Putamen (tissue), 1 donor: ENCODE measurements at regions not wholly inside any gene's neighbourhood (a gene's known extent, or its start where the extent isn't known, plus 50 kb on each side); places are given as distances from the start of the nearest gene placed in this dataset.

ENCODE experiments used
- DNase-seq: peaks from one replicate; pipeline ENCODE4 v3.0.0-alpha.2; 2016; ENCODE audit warnings: low spot score

- no peak for DNase-seq
Observed at GRCh38 chr18:30527917-30528316, 514.6 kb downstream of the DSC3 start.

- peak; percentile 2 for DNase-seq
Observed at GRCh38 chr18:30527226-30527625, 515.3 kb downstream of the DSC3 start.

- DNase-seq = no peak
Observed at GRCh38 chr18:30522288-30522929, 520.1 kb downstream of the DSC3 start.

- DNase-seq = no peak
Observed at GRCh38 chr18:30514059-30514458, 528.5 kb downstream of the DSC3 start.

- DNase-seq = no peak
Observed at GRCh38 chr18:30512872-30513271, 529.7 kb downstream of the DSC3 start.

- DNase-seq = no peak
Observed at GRCh38 chr18:30510882-30511281, 531.7 kb downstream of the DSC3 start.

GRCh38 chr18:30501594-30501993, 540.9 kb downstream of the DSC3 start:
- DNase-seq = no peak

- DNase-seq = no peak
Observed at GRCh38 chr18:30500240-30500945, 542.1 kb downstream of the DSC3 start.

- no peak for DNase-seq
Observed at GRCh38 chr18:30499721-30500120, 542.8 kb downstream of the DSC3 start.

GRCh38 chr18:30492552-30493129, 549.9 kb downstream of the DSC3 start:
- no peak for DNase-seq

GRCh38 chr18:30491815-30492551, 550.6 kb downstream of the DSC3 start:
- no peak for DNase-seq

GRCh38 chr18:30489890-30490643, 552.5 kb downstream of the DSC3 start:
- no peak for DNase-seq

- no peak for DNase-seq
Observed at GRCh38 chr18:30487962-30488361, 554.6 kb downstream of the DSC3 start.

GRCh38 chr18:30486856-30487255, 555.7 kb downstream of the DSC3 start:
- no peak for DNase-seq

GRCh38 chr18:30485078-30485477, 557.5 kb downstream of the DSC3 start:
- DNase-seq = no peak

GRCh38 chr18:30481871-30482270, 560.7 kb downstream of the DSC3 start:
- DNase-seq = no peak

- no peak for DNase-seq
Observed at GRCh38 chr18:30469091-30469490, 573.5 kb downstream of the DSC3 start.

GRCh38 chr18:30465096-30465495, 577.4 kb downstream of the DSC3 start:
- DNase-seq = peak; percentile 14

GRCh38 chr18:30457156-30457555, 585.4 kb downstream of the DSC3 start:
- DNase-seq = no peak

- peak; percentile 13 for DNase-seq
Observed at GRCh38 chr18:30455741-30456140, 586.8 kb downstream of the DSC3 start.

GRCh38 chr18:30454920-30455319, 587.6 kb downstream of the DSC3 start:
- no peak for DNase-seq

GRCh38 chr18:30451981-30452380, 590.6 kb downstream of the DSC3 start:
- no peak for DNase-seq
